H9 (cell line): ENCODE measurements at regions not wholly inside any gene's neighbourhood (a gene's known extent, or its start where the extent isn't known, plus 50 kb on each side); places are given as distances from the start of the nearest gene placed in this dataset.

Experiments
- DNase-seq: peaks from one replicate; pipeline ENCODE4 v3.0.0-alpha.2; 2017
- H2AFZ ChIP-seq: one replicate; pipeline ENCODE4 v1.6.1; 2013; ENCODE audit warnings: mild to moderate bottlenecking, low read length, control low read depth, moderate library complexity
- H2AK5ac ChIP-seq: 2 replicates; pipeline ENCODE4 v1.6.1; 2013; ENCODE audit warnings: low read length, control low read depth, mixed read lengths; ENCODE audit not compliant: insufficient read length
- H2BK120ac ChIP-seq: one replicate; pipeline ENCODE4 v1.6.1; 2013; ENCODE audit warnings: low read depth, mild to moderate bottlenecking, low read length, control low read depth, inconsistent platforms; ENCODE audit not compliant: poor library complexity, severe bottlenecking
- H2BK12ac ChIP-seq: 2 replicates; pipeline ENCODE4 v1.6.1; 2013; ENCODE audit warnings: low read length, control low read depth, mixed read lengths, low read depth; ENCODE audit not compliant: insufficient read length
- H2BK15ac ChIP-seq: 2 replicates; pipeline ENCODE4 v1.6.1; 2013; ENCODE audit warnings: low read depth, low read length, control low read depth
- H2BK20ac ChIP-seq: one replicate; pipeline ENCODE4 v1.6.1; 2013; ENCODE audit warnings: low read depth, mild to moderate bottlenecking, low read length, control low read depth, inconsistent platforms; ENCODE audit not compliant: poor library complexity, severe bottlenecking
- H2BK5ac ChIP-seq: 2 replicates; pipeline ENCODE4 v1.6.1; 2013; ENCODE audit warnings: low read length, control low read depth, mixed read lengths; ENCODE audit not compliant: insufficient read length
- H3K14ac ChIP-seq: 2 replicates; pipeline ENCODE4 v1.6.1; 2013; ENCODE audit warnings: low read length, control low read depth; ENCODE audit not compliant: insufficient read depth
- H3K18ac ChIP-seq: 2 replicates; pipeline ENCODE4 v1.6.1; 2013; ENCODE audit warnings: low read depth, mild to moderate bottlenecking, mixed read lengths, low read length, control low read depth; ENCODE audit not compliant: insufficient read length
- H3K23ac ChIP-seq: 2 replicates; pipeline ENCODE4 v1.6.1; 2013; ENCODE audit warnings: low read length, control low read depth, mixed read lengths, low read depth; ENCODE audit not compliant: insufficient read length
- H3K23me2 ChIP-seq: 2 replicates; pipeline ENCODE4 v1.6.1; 2013; ENCODE audit warnings: low read depth, mild to moderate bottlenecking, mixed read lengths, low read length, control low read depth; ENCODE audit not compliant: insufficient read length, poor library complexity, severe bottlenecking
- H3K27ac ChIP-seq: 2 replicates; pipeline ENCODE4 v1.5.1; 2013; ENCODE audit warnings: low read length, control low read depth, mixed read lengths, low read depth; ENCODE audit not compliant: insufficient read length
- H3K27me3 ChIP-seq: 2 replicates; pipeline ENCODE4 v1.6.1; 2013; ENCODE audit warnings: low read length, control low read depth, inconsistent platforms; ENCODE audit not compliant: insufficient read depth
- H3K4ac ChIP-seq: 2 replicates; pipeline ENCODE4 v1.6.1; 2013; ENCODE audit warnings: low read depth, mild to moderate bottlenecking, control low read depth, inconsistent platforms, low read length, moderate library complexity
- H3K4me1 ChIP-seq: 2 replicates; pipeline ENCODE4 v1.6.1; 2013; ENCODE audit warnings: low read length, control low read depth, inconsistent platforms; ENCODE audit not compliant: insufficient read depth
- H3K4me2 ChIP-seq: 2 replicates; pipeline ENCODE4 v1.6.1; 2013; ENCODE audit warnings: low read length, control low read depth, mixed read lengths; ENCODE audit not compliant: insufficient read length, insufficient read depth
- H3K56ac ChIP-seq: 2 replicates; pipeline ENCODE4 v1.6.1; 2013; ENCODE audit warnings: low read depth, mild to moderate bottlenecking, mixed read lengths, low read length, control low read depth; ENCODE audit not compliant: insufficient read length
- H3K79me1 ChIP-seq: 2 replicates; pipeline ENCODE4 v1.6.1; 2013; ENCODE audit warnings: low read depth, mild to moderate bottlenecking, moderate library complexity, low read length, control low read depth, inconsistent platforms; ENCODE audit not compliant: insufficient read depth, poor library complexity, severe bottlenecking
- H3K79me2 ChIP-seq: 2 replicates; pipeline ENCODE4 v1.6.1; 2013; ENCODE audit warnings: low read length, control low read depth, inconsistent platforms; ENCODE audit not compliant: insufficient read depth
- H3K9ac ChIP-seq: 2 replicates; pipeline ENCODE4 v1.6.1; 2013; ENCODE audit warnings: low read length, control low read depth, mixed read lengths; ENCODE audit not compliant: insufficient read length; ENCODE audit errors: extremely low read depth
- H3K9me3 ChIP-seq: one replicate; pipeline ENCODE4 v1.6.1; 2013; ENCODE audit warnings: low read depth, low read length, inconsistent platforms; ENCODE audit not compliant: control insufficient read depth
- H3T11ph ChIP-seq: one replicate; pipeline ENCODE4 v1.6.1; 2013; ENCODE audit warnings: mild to moderate bottlenecking, low read length, control low read depth, inconsistent platforms
- H4K20me1 ChIP-seq: one replicate; pipeline ENCODE4 v1.6.1; 2013; ENCODE audit not compliant: control insufficient read depth, insufficient read length, insufficient read depth
- H4K5ac ChIP-seq: 2 replicates; pipeline ENCODE4 v1.6.1; 2013; ENCODE audit warnings: low read depth, mild to moderate bottlenecking, mixed read lengths, low read length, control low read depth; ENCODE audit not compliant: insufficient read length
- H4K8ac ChIP-seq: replicated peaks from 2 replicates; pipeline ENCODE4 v1.6.1; 2013; ENCODE audit warnings: low read length, control low read depth, mixed read lengths, low read depth; ENCODE audit not compliant: insufficient read length
- H4K91ac ChIP-seq: 2 replicates; pipeline ENCODE4 v1.6.1; 2013; ENCODE audit warnings: low read depth, mild to moderate bottlenecking, moderate library complexity, mixed read lengths, low read length, control low read depth; ENCODE audit not compliant: insufficient read length
- H3K27ac Mint-ChIP-seq, 3 experiments: 2 replicates in 2 of 3; 3 replicates in 1 of 3; pipeline ENCODE4 v1.8.0; 2020 to 2021; ENCODE audit warnings: mixed read lengths in 3 of 3, mild to moderate bottlenecking in 1 of 3, moderate library complexity in 1 of 3
- H3K27me3 Mint-ChIP-seq: 2 replicates; pipeline ENCODE4 v1.8.0; 2021; ENCODE audit warnings: low read depth, mild to moderate bottlenecking, moderate library complexity, mixed read lengths
- H3K36me3 Mint-ChIP-seq, 3 experiments: 2 replicates in 2 of 3; 3 replicates in 1 of 3; pipeline ENCODE4 v1.8.0; 2020 to 2021; ENCODE audit warnings: low read depth in 3 of 3, mixed read lengths in 3 of 3; ENCODE audit not compliant: insufficient read depth in 1 of 3
- H3K4me1 Mint-ChIP-seq, 2 experiments: 2 replicates each; pipeline ENCODE4 v1.8.0; 2020; ENCODE audit warnings: mixed read lengths in 2 of 2
- H3K4me3 Mint-ChIP-seq, 2 experiments: 2 replicates in 1 of 2; 3 replicates in 1 of 2; pipeline ENCODE4 v1.8.0; 2020 to 2021; ENCODE audit warnings: mild to moderate bottlenecking in 2 of 2, mixed read lengths in 2 of 2, moderate library complexity in 1 of 2
- H3K9me3 Mint-ChIP-seq, 2 experiments: 2 replicates in 1 of 2; 3 replicates in 1 of 2; pipeline ENCODE4 v1.8.0; 2020; ENCODE audit warnings: mild to moderate bottlenecking in 2 of 2, mixed read lengths in 2 of 2, moderate library complexity in 1 of 2
- CTCF ChIP-seq: fragments of 200-600 bp; sonication (generic); conservative IDR thresholded peaks from 3 replicates; pipeline ENCODE4 v1.8.0; 2021; ENCODE audit warnings: antibody characterized with exemption, mild to moderate bottlenecking
- WGBS: extraction: QIAGEN DNeasy Blood & Tissue Kit; methylation state at CpG from one replicate; pipeline ENCODE4 v1.1.7; 2013; ENCODE audit warnings: missing lambda C conversion rate, low lambda C conversion rate, mixed read lengths; ENCODE audit not compliant: insufficient read length; ENCODE audit errors: extremely low coverage; 5-methylcytosine and 5-hydroxymethylcytosine counted together

- Histone ChIP-seq H3K4me1 (no peaks in the 10 kb centered on the region), H3K9ac (no peak overlapping the region), H3K56ac (no peak overlapping the region), H3K27me3 (no peaks in the 10 kb centered on the region), H3K79me2 (no peaks in the 10 kb centered on the region), H3K23me2 (no peaks in the 10 kb centered on the region), H3K4ac (no peak overlapping the region), H4K8ac (no peak overlapping the region), H2AFZ (no peak overlapping the region), H2BK20ac (no peak overlapping the region), H2AK5ac (no peak overlapping the region), H3K9me3 (no peaks in the 10 kb centered on the region), H3T11ph (no peak overlapping the region), H3K79me1 (no peaks in the 10 kb centered on the region), H4K91ac (no peak overlapping the region), H4K5ac (no peak overlapping the region), H3K18ac (no peak overlapping the region), H3K4me2 (no peak overlapping the region), H2BK12ac (no peak overlapping the region), H3K23ac (no peak overlapping the region), H2BK120ac (no peak overlapping the region), H3K14ac (no peak overlapping the region), H2BK15ac (no peak overlapping the region), H4K20me1 (no peaks in the 10 kb centered on the region), H3K27ac (no peak overlapping the region), H2BK5ac (no peak overlapping the region)
- Mint-ChIP-seq H3K36me3 (no peaks in the 10 kb centered on the region; a peak in 1 of 7 replicates), H3K4me3 (no peak overlapping the region), H3K27ac (no peak overlapping the region), H3K4me1 (peaks cover 5% of the 10 kb centered on the region in 2 experiments; a peak in 2 of 4 replicates), H3K9me3 (no peaks in the 10 kb centered on the region; a peak in 1 of 5 replicates), H3K27me3 (no peaks in the 10 kb centered on the region; the same call in 1 of the 2 replicates)
- DNase-seq: no peak
- no peak for TF ChIP-seq CTCF
- no CpG with 5 or more reads among the region's 10 CpGs for WGBS
Measured at GRCh38 chr4:184893801-184894571, 68.2 kb upstream of the ACSL1 start.
